Liver (tissue), 8 donors: ENCODE measurements at regions not wholly inside any gene's neighbourhood (a gene's known extent, or its start where the extent isn't known, plus 50 kb on each side); places are given as distances from the start of the nearest gene placed in this dataset.

Experiments
- DNase-seq: peaks from one replicate; pipeline ENCODE4 v3.0.0-alpha.2; 2017; ENCODE audit warnings: low spot score
- H3K27ac ChIP-seq, 2 donors: one replicate each; pipeline ENCODE4 v1.7.0; 2013; ENCODE audit warnings: inconsistent platforms in 2 of 2, low read length in 2 of 2, control low read depth in 1 of 2, low read depth in 1 of 2, mild to moderate bottlenecking in 1 of 2
- H3K27me3 ChIP-seq, 4 donors: one replicate each; pipeline versions ENCODE4 v1.6.1 to v1.7.0; 2013; ENCODE audit warnings: low read length in 3 of 4, inconsistent platforms in 1 of 4, mild to moderate bottlenecking in 1 of 4, moderate library complexity in 1 of 4; ENCODE audit not compliant: control insufficient read depth in 4 of 4, insufficient read depth in 4 of 4
- H3K36me3 ChIP-seq, 4 donors: one replicate each; pipeline versions ENCODE4 v1.6.1 to v1.7.0; 2013; ENCODE audit warnings: low read length in 3 of 4, mild to moderate bottlenecking in 3 of 4, low read depth in 1 of 4, moderate library complexity in 1 of 4; ENCODE audit not compliant: control insufficient read depth in 4 of 4, insufficient read depth in 3 of 4
- H3K4me1 ChIP-seq, 4 donors: one replicate each; pipeline versions ENCODE4 v1.6.1 to v1.7.0; 2013; ENCODE audit warnings: low read length in 3 of 4, mild to moderate bottlenecking in 3 of 4, moderate library complexity in 1 of 4; ENCODE audit not compliant: control insufficient read depth in 4 of 4, insufficient read depth in 4 of 4
- H3K4me3 ChIP-seq, 3 donors: one replicate each; pipeline versions ENCODE4 v1.6.1 to v1.7.0; 2013; ENCODE audit warnings: low read length in 3 of 3, control low read depth in 1 of 3, low read depth in 1 of 3, mild to moderate bottlenecking in 1 of 3
- H3K9ac ChIP-seq, 2 donors: one replicate each; pipeline ENCODE4 v1.7.0; 2013; ENCODE audit warnings: low read length in 2 of 2, mild to moderate bottlenecking in 2 of 2, moderate library complexity in 2 of 2, control low read depth in 1 of 2, low read depth in 1 of 2
- H3K9me3 ChIP-seq, 4 donors: one replicate each; pipeline versions ENCODE4 v1.6.1 to v1.7.0; 2013; ENCODE audit warnings: low read length in 3 of 4; ENCODE audit not compliant: control insufficient read depth in 4 of 4
- ATF3 ChIP-seq: IDR thresholded peaks from 2 replicates; pipeline ENCODE4 v1.6.1; 2016; ENCODE audit warnings: antibody characterized with exemption
- CTCF ChIP-seq: fragments of 150-350 bp; IDR thresholded peaks from 2 replicates; pipeline ENCODE4 v1.5.1; 2017; ENCODE audit warnings: improper control_type of control experiment, low read depth, low read length; ENCODE audit not compliant: missing input control
- EGR1 ChIP-seq, 2 donors: IDR thresholded peaks; 2 replicates each; pipeline ENCODE4 v1.6.1; 2016 to 2018; ENCODE audit warnings: antibody characterized with exemption in 2 of 2, low read depth in 2 of 2
- FOXA1 ChIP-seq: IDR thresholded peaks from 2 replicates; pipeline ENCODE4 v1.6.1; 2016; ENCODE audit warnings: antibody characterized with exemption
- FOXA2 ChIP-seq: IDR thresholded peaks from 2 replicates; pipeline ENCODE4 v1.6.1; 2016; ENCODE audit warnings: antibody characterized with exemption
- GABPA ChIP-seq, 2 donors: IDR thresholded peaks in 1 of 2; conservative IDR thresholded peaks in 1 of 2; 2 replicates each; pipeline ENCODE4 v1.6.1; 2016; ENCODE audit warnings: antibody characterized with exemption in 2 of 2, mild to moderate bottlenecking in 1 of 2, moderate library complexity in 1 of 2
- HNF4A ChIP-seq, 2 donors: conservative IDR thresholded peaks; 2 replicates each; pipeline ENCODE4 v1.6.1; 2016; ENCODE audit warnings: antibody characterized with exemption in 2 of 2, mild to moderate bottlenecking in 2 of 2
- HNF4G ChIP-seq: IDR thresholded peaks from 2 replicates; pipeline ENCODE4 v1.6.1; 2016; ENCODE audit warnings: antibody characterized with exemption
- JUND ChIP-seq, 2 donors: IDR thresholded peaks; 2 replicates each; pipeline ENCODE4 v1.6.1; 2016; ENCODE audit warnings: antibody characterized with exemption in 2 of 2
- MAX ChIP-seq: IDR thresholded peaks from 2 replicates; pipeline ENCODE4 v1.6.1; 2016; ENCODE audit warnings: antibody characterized with exemption
- NR2F2 ChIP-seq: IDR thresholded peaks from 2 replicates; pipeline ENCODE4 v1.6.1; 2016; ENCODE audit warnings: antibody characterized with exemption
- RAD21 ChIP-seq, 2 donors: IDR thresholded peaks; 2 replicates each; pipeline ENCODE4 v1.6.1; 2016; ENCODE audit warnings: antibody characterized with exemption in 2 of 2, mild to moderate bottlenecking in 2 of 2
- REST ChIP-seq: IDR thresholded peaks from 2 replicates; pipeline ENCODE4 v1.6.1; 2016; ENCODE audit warnings: antibody characterized with exemption, mild to moderate bottlenecking
- RXRA ChIP-seq, 2 donors: IDR thresholded peaks; 2 replicates each; pipeline ENCODE4 v1.6.1; 2017 to 2018; ENCODE audit warnings: antibody characterized with exemption in 2 of 2, mild to moderate bottlenecking in 1 of 2
- SP1 ChIP-seq: IDR thresholded peaks from 2 replicates; pipeline ENCODE4 v1.6.1; 2018; ENCODE audit warnings: antibody characterized with exemption, mild to moderate bottlenecking
- TAF1 ChIP-seq: conservative IDR thresholded peaks from 2 replicates; pipeline ENCODE4 v1.6.1; 2016; ENCODE audit warnings: antibody characterized with exemption, mild to moderate bottlenecking
- ZBTB33 ChIP-seq: IDR thresholded peaks from 2 replicates; pipeline ENCODE4 v1.6.1; 2016; ENCODE audit warnings: antibody characterized with exemption
- WGBS: extraction: QIAGEN DNeasy Blood & Tissue Kit; methylation state at CpG from one replicate; pipeline ENCODE4 v1.1.7; 2013; 5-methylcytosine and 5-hydroxymethylcytosine counted together
- donor health status: healthy.
- donor health status: healthy.
- donor health status: healthy.
- donor health status: healthy.
- donor health status: healthy.

- Histone ChIP-seq H3K9ac (no peak overlapping the region), H3K27ac (peak overlapping the region; percentile 47 to 58), H3K36me3 (no peaks in the 10 kb centered on the region), H3K4me1 (peaks cover 5 to 9% (median 7%) of the 10 kb centered on the region in 4 donors), H3K27me3 (no peaks in the 10 kb centered on the region), H3K4me3 (peak overlapping the region in 1 of 3 donors; percentile 38), H3K9me3 (no peaks in the 10 kb centered on the region)
- DNase-seq, result no peak
- TF ChIP-seq RAD21 (IDR thresholded peaks at IDR 0.05) (no peak), GABPA (IDR thresholded peaks at IDR 0.05 in 1 of 2, conservative IDR thresholded peaks at IDR 0.05 in 1 of 2) (no peak), JUND (IDR thresholded peaks at IDR 0.05) (no peak), HNF4A (conservative IDR thresholded peaks at IDR 0.05) (peak; percentile 77 to 86), REST (peak; percentile 67), RXRA (IDR thresholded peaks at IDR 0.05) (no peak)
- 54% methylated on average over 9 of the region's 9 CpGs for WGBS
Observed at GRCh38 chr9:89961616-89962341, 357.0 kb downstream of the GADD45G start.

GRCh38 chr9:89963280-89963679 is 358.5 kb downstream of the GADD45G start:
- peaks cover 5 to 9% (median 7%) of the 10 kb centered on the region in 4 donors for H3K4me1 ChIP-seq
- no peak overlapping the region for H3K27ac ChIP-seq
- no peak overlapping the region for H3K4me3 ChIP-seq
- no peaks in the 10 kb centered on the region for H3K27me3 ChIP-seq
- TF ChIP-seq ZBTB33 (no peak), RAD21 (IDR thresholded peaks at IDR 0.05) (no peak), NR2F2 (no peak), SP1 (no peak), FOXA2 (no peak), CTCF (no peak), HNF4A (conservative IDR thresholded peaks at IDR 0.05) (no peak), ATF3 (no peak), HNF4G (no peak), GABPA (IDR thresholded peaks at IDR 0.05 in 1 of 2, conservative IDR thresholded peaks at IDR 0.05 in 1 of 2) (no peak), MAX (no peak), EGR1 (IDR thresholded peaks at IDR 0.05; ENCODE audit: low read depth in 2 of 2) (no peak), TAF1 (no peak), FOXA1 (no peak), JUND (IDR thresholded peaks at IDR 0.05) (no peak)
- DNase-seq, result no peak
- no peaks in the 10 kb centered on the region for H3K36me3 ChIP-seq
- H3K9ac ChIP-seq, result no peak overlapping the region
- no peaks in the 10 kb centered on the region for H3K9me3 ChIP-seq
- WGBS, result 59% methylated on average over 3 of the region's 3 CpGs
